ENCODE measurements at regions not wholly inside any gene's neighbourhood (a gene's known extent, or its start where the extent isn't known, plus 50 kb on each side); places are given as distances from the start of the nearest gene placed in this dataset.

GRCh38 chr2:163086940-163087339 lies 248.4 kb upstream of the KCNH7 start:
- no peak for TF ChIP-seq TAF1 (IDR thresholded peaks at IDR 0.05; ENCODE audit: low read depth, low read length)
- no peak for TF ChIP-seq POLR2AphosphoS5 (IDR thresholded peaks at IDR 0.05; ENCODE audit: low read depth, low read length)
